ENCODE measurements at regions not wholly inside any gene's neighbourhood (a gene's known extent, or its start where the extent isn't known, plus 50 kb on each side); places are given as distances from the start of the nearest gene placed in this dataset.

DNA sequence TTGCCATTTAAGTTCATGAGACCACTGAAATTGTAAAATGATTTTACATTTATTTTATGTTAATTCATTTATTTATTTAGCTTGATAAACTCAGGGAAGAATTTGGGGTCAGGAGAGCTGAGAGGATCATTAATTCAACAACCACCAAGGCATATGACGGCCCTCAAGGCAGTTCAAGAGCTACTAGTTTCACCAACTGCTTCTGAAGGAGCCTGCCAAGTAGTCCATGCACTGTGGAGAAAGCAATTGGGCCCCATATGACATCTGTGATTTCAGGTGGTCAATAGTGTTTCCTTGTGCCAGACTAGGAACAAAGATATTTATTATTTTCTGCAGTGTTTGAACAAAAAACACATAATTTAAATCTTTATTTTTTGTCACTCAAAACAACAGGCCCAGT is 236.4 kb downstream of the CASP12 start:
- no peak for DNase-seq (ENCODE audit: low spot score)

DNA sequence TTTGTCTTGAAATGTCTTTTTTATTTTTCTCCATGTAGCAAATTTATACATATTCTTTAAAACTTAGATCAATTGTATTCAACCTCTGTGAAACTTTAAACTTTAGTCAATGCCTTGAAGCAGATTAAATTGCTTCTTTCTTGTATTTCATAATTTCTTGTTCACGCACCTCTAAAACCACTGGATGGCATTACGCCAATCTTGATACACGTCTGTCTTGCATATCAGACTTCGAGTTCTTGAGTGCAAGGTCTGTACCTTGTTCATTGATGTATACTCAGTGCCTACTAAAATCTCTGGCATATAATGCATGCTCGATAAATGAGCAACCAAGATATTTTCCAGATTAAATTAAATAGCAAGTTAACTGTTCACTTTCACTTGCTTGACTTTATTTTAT is 236.8 kb downstream of the CASP12 start:
- DNase-seq (ENCODE audit: low spot score) (no peak), ATAC-seq (no peak)

More for the DNA sequence above, 236.4 kb downstream of the CASP12 start:
- ATAC-seq = no peak

GRCh38 chr11:104658177-104658576 is 240.1 kb downstream of the CASP12 start:
- DNase-seq (ENCODE audit: low spot score) (no peak), ATAC-seq (no peak)

DNA sequence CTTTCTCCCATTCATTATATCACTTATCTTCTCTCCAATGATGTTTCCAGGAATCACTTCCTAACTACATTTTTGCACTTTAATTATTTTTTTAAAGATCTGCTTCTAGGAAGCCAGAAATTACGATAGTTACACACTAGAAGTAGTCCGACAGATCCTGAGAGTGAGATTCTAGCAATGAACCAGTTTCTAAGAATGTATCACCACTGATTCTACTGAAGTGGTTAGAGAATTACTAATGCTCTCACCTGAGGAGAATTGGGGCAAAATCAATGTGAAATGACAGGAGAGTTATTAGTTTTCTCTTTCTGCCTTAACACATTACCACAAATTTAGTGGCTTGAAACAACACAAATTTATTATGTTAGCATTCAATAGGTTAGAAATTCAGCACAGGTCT is 241.2 kb downstream of the CASP12 start:
- ATAC-seq = no peak
- no peak for DNase-seq (ENCODE audit: low spot score)

DNA sequence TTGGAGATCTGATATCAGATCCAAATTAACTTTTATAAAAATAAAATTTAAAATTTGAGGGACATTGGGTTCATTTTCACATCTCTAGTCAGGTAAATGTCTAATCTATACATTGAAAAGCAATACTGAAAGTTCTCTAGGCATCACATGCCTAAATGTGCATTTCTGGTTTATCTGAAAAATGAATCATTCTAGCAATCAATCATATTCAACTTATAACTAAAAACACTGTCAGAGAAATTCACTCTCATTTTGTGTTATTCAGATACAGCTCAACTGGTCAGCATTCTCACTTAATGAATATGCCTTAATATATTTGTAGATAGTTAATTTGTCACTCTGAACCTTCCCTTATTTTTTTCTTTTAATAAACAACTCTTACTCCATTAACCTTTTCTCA is 243.2 kb downstream of the CASP12 start:
- ATAC-seq (no peak), DNase-seq (ENCODE audit: low spot score) (no peak)

DNA sequence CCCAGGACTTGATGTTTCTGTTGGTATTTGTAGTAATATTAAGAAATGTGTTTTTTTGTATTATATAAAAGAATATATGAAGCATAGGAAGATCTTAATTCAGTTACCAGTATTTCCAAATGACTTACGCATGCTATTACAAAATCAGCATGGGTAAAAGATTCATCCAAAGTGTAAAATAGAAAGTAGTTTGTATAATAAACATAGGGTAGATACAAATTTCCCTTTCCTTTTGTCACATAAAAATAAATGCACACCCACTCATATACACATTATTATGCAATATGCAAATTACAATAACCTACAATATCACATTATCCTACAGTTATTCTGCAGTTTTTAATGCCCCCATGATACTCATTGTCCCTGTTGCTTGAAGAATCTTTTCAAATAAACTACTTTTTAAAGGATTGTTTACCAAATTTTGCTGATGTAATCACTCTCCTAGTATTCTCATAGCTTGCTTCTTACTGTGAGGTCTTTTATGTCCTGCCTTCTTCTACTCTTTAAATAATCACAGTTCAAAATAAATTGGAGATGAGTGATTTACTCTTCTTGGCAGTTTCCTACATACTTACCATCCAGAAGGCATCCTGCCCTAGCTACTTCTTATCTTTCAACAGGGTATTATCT is 244.0 kb downstream of the CASP12 start:
- DNase-seq (ENCODE audit: low spot score) (no peak), ATAC-seq (no peak)

DNA sequence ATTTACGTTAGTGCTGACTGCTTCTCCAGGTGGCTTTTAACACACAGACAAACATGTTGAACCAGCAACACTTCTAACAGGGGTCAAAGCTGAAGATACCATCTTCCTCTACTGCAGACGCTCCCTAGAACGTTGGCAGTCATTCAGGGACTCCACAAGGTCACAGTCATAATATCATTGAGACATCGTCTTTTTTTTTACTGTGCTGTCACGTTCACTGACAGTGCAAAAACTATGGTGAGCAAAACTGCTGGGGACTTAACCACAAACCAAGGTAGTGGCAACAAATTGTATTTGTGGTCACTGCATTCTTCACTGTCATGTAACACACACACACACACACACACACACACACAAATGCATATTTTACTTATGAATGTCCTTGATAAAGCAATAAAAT is 244.9 kb downstream of the CASP12 start:
- ATAC-seq (no peak), DNase-seq (ENCODE audit: low spot score) (no peak)

DNA sequence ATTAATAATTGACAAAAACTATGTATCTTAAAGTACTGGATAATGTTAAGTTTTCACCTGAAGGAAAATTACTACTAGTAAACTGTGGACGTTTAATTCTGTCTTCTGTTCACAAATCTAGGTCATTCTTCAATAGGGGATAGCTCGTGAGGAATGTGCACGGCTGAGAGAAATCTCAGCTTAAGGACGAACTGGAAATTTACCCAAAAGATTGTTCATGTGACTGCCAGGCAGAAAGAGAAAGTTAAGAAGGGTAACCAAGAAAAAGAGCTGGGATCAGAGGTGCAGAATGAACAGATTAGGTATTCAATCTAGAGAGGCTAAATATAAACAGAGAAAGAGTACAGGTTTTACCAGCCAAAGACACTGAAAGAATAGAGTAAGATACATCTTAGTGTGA is 245.3 kb downstream of the CASP12 start:
- DNase-seq (ENCODE audit: low spot score) (no peak), ATAC-seq (no peak)

DNA sequence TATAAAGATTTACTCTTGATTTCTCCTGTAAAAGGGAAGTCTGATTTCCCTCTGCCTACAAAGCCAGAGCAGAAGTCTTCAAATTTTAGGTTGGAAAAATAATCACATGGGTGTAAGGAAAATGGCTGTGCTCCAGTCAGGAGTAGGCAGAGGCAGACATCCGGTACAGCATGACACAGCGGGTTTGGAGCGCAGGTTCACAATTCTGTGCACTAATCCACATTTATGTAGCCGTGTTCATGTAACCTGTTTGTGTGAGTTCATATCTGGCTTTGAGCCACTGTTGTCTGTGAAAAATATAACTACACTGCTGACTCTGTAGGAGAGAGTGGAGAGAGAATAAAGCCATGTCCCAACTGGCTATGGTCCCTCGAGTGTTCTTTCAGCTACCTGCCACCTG is 248.0 kb downstream of the CASP12 start:
- no peak for DNase-seq (ENCODE audit: low spot score)
- no peak for ATAC-seq

DNA sequence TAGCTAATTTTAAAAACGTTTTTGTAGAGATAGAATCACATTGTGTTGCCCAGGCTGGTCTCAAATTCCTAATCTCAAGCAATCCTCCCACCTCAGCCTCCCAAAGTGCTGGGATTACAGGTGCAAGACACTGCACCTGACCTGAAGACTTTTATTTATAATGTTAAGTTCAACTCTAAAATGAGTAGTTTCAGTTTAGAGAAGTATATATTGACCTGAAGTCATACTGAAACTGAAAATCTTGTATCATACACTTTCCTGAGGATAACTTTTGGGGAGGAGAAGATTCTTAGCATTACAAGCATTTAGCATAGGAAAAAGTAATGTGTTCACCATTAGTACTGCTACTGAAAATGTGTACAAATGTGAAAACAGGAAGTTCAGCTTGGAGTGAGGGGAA is 249.3 kb downstream of the CASP12 start:
- ATAC-seq (no peak), DNase-seq (ENCODE audit: low spot score) (no peak)

- ATAC-seq = no peak
- DNase-seq (ENCODE audit: low spot score) = no peak
These were observed 252.7 kb downstream of the CASP12 start for GRCh38 chr11:104645261-104646222.

- no peak for DNase-seq (ENCODE audit: low spot score)
- ATAC-seq = no peak
These were observed 260.5 kb downstream of the CASP12 start for GRCh38 chr11:104637662-104638170.

DNA sequence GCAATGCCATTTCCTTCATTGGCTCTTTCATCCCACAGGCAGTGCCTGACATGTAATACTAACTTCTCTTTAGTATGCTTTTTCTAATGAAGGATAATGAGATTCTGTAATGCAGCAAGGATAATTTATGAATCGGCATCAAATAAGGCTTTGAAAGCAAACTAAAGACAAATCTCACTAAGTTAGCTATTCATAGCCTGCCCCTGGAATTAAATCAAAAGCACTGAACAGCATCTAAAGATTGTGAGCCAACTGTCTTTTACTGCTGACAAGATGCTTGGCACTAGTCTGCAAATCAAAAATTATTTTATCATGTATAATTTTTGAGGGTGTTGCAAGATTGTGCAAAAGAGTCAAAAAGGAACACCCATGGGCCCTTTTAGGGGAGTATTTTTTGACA is 265.0 kb downstream of the CASP12 start:
- no peak for ATAC-seq
- no peak for DNase-seq (ENCODE audit: low spot score)

- ATAC-seq = no peak
- DNase-seq (ENCODE audit: low spot score) = no peak
These were observed 267.9 kb downstream of the CASP12 start for GRCh38 chr11:104630352-104630751.

- DNase-seq (ENCODE audit: low spot score) (no peak), ATAC-seq (no peak)
These were observed 273.0 kb downstream of the CASP12 start for GRCh38 chr11:104625246-104625645.

DNA sequence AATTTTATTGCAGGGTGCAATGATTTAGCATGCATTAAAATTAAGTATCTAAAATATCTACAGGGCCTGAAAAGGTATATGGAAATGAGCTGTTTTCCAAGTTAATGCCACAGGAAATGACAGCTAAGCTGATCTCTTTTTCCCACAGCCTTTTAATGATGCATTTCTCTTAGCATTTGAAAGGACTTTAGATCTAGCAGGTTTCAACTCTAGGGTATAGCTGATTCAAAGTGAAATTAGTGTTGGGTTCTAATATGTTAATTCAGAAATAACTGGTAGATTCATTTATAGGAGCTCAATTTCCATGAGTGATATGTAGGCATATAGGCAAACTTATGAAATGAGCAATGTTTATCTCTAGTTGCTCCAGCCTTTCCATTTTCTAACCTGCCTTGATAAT is 274.2 kb downstream of the CASP12 start:
- ATAC-seq (no peak), DNase-seq (ENCODE audit: low spot score) (no peak)

- DNase-seq (ENCODE audit: low spot score) (no peak), ATAC-seq (no peak)
These were observed 274.7 kb downstream of the CASP12 start for GRCh38 chr11:104623518-104623917.

DNA sequence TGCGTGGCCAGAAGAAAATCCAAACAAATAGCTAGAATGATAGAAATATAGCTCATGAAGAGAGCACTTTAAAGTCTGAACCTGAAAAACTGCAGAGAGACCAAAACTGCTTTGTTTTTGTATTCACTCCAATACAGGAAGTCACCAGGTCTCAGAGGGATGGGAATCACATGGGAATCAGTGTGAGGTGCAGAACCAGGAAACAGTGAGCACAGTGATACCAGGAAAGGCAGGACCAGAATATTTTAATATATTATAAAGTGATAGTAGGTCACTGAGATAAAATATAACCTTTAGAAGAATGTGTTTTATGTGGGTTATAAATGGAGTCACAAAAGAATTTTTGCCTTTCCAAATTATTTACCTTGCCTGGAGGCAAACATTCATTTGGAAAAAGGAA is 277.3 kb downstream of the CASP12 start:
- DNase-seq (ENCODE audit: low spot score) (no peak), ATAC-seq (no peak)

- no peak for ATAC-seq
- no peak for DNase-seq (ENCODE audit: low spot score)
These were observed 278.5 kb downstream of the CASP12 start for GRCh38 chr11:104619751-104620150.

GRCh38 chr11:104618954-104619353 is 279.3 kb downstream of the CASP12 start:
- no peak for ATAC-seq
- DNase-seq (ENCODE audit: low spot score) = no peak

DNA sequence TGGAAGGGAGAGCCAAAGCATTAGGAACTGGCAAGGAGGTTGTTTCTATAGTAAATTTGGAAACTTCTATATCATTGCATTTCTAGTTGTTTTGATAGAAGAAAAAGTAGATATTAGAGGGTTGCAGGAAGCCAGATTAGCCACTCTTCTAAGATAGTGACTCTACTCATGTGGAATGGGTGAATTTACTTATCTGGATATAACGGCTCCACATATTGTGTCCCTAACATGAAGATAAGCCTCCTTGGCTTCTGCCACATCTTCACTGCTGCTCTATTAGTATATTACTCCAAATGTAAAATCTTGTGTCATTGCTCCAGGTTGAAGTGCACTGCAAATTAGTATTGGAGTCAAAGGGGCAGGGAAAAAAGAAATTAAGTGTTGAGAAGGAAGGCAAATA is 283.3 kb downstream of the CASP12 start:
- DNase-seq (ENCODE audit: low spot score) = no peak
- no peak for ATAC-seq

- ATAC-seq (no peak), DNase-seq (ENCODE audit: low spot score) (no peak)
These were observed 284.1 kb downstream of the CASP12 start for GRCh38 chr11:104614117-104614680.
